Ishikawa (cell line): ENCODE measurements at regions not wholly inside any gene's neighbourhood (a gene's known extent, or its start where the extent isn't known, plus 50 kb on each side); places are given as distances from the start of the nearest gene placed in this dataset.

ENCODE experiments used
- EP300 ChIP-seq: IDR thresholded peaks from 2 replicates; pipeline ENCODE4 v1.6.1; 2012; ENCODE audit warnings: borderline replicate concordance
- FOXM1 ChIP-seq: IDR thresholded peaks from 2 replicates; pipeline ENCODE4 v1.6.1; 2012; ENCODE audit warnings: low read depth, borderline replicate concordance
- MAX ChIP-seq: IDR thresholded peaks from 2 replicates; pipeline ENCODE4 v1.6.1; 2012
- RAD21 ChIP-seq: IDR thresholded peaks from 2 replicates; pipeline ENCODE4 v1.6.1; 2012; ENCODE audit warnings: low read depth
- REST ChIP-seq: IDR thresholded peaks from 2 replicates; pipeline ENCODE4 v1.6.1; 2012; ENCODE audit warnings: low read depth, mild to moderate bottlenecking
- TEAD4 ChIP-seq: IDR thresholded peaks from 2 replicates; pipeline ENCODE4 v1.6.1; 2012
- USF1 ChIP-seq: IDR thresholded peaks from 2 replicates; pipeline ENCODE4 v1.6.1; 2012
- YY1 ChIP-seq: IDR thresholded peaks from 2 replicates; pipeline ENCODE4 v1.6.1; 2012; ENCODE audit warnings: low read depth
- ZBTB7A ChIP-seq: IDR thresholded peaks from 2 replicates; pipeline ENCODE4 v1.6.1; 2012; ENCODE audit warnings: low read depth

- TF ChIP-seq USF1 (no peak), EP300 (no peak), RAD21 (no peak), REST (no peak), YY1 (no peak), TEAD4 (no peak), MAX (no peak), ZBTB7A (no peak), FOXM1 (no peak)
Measured at GRCh38 chr4:29326816-29327215, 1393.4 kb upstream of the PCDH7 start.
